ENCODE measurements at regions not wholly inside any gene's neighbourhood (a gene's known extent, or its start where the extent isn't known, plus 50 kb on each side); places are given as distances from the start of the nearest gene placed in this dataset.

- Mint-ChIP-seq H3K4me1 (peaks cover 6 to 7% (median 6%) of the 10 kb centered on the region in 3 donors), H3K27ac (no peak overlapping the region), H3K4me3 (no peak overlapping the region), H3K27me3 (peaks cover 0 to 3% (median 0%) of the 10 kb centered on the region in 3 donors), H3K9me3 (no peaks in the 10 kb centered on the region), H3K36me3 (no peaks in the 10 kb centered on the region)
- DNase-seq (no peak), ATAC-seq (ENCODE audit: low read depth in 2 of 2) (no peak)
Measured at GRCh38 chr5:61667525-61668218, 335.6 kb downstream of the ZSWIM6 start.

DNA sequence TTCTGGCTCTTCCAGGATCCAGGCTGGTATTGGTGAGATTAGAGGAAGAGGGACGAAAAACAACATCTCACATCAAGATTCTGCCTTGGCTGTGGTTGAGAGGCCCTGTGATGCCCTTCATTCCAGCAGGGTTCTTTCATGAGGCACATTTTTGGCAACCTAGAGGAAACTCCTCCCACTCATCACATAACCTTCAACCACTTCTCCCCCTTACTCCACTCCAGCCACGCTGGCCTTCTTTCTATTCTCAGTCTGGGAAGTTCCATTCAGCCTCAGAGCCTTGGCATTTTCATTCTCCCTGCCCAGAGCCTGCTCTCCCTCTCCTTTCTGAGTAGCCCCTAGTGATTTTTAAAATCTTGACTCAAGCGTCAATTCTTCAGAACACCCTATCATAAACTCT lies 337.5 kb downstream of the ZSWIM6 start:
- Mint-ChIP-seq H3K27me3 (no peaks in the 10 kb centered on the region), H3K36me3 (no peaks in the 10 kb centered on the region), H3K9me3 (no peaks in the 10 kb centered on the region), H3K27ac (no peak overlapping the region), H3K4me3 (no peak overlapping the region), H3K4me1 (peaks cover 23 to 25% (median 24%) of the 10 kb centered on the region in 3 donors)
- ATAC-seq (ENCODE audit: low read depth in 2 of 2) = no peak
- no peak for DNase-seq

- ATAC-seq (ENCODE audit: low read depth in 2 of 2) (no peak), DNase-seq (no peak)
- H3K27ac Mint-ChIP-seq = no peak overlapping the region
- peaks cover 27 to 34% (median 27%) of the 10 kb centered on the region in 3 donors for H3K4me1 Mint-ChIP-seq
- no peaks in the 10 kb centered on the region for H3K27me3 Mint-ChIP-seq
- H3K9me3 Mint-ChIP-seq = no peaks in the 10 kb centered on the region
- H3K4me3 Mint-ChIP-seq = no peak overlapping the region
- H3K36me3 Mint-ChIP-seq = no peaks in the 10 kb centered on the region
Measured at GRCh38 chr5:61670941-61671340, 338.9 kb downstream of the ZSWIM6 start.

DNA sequence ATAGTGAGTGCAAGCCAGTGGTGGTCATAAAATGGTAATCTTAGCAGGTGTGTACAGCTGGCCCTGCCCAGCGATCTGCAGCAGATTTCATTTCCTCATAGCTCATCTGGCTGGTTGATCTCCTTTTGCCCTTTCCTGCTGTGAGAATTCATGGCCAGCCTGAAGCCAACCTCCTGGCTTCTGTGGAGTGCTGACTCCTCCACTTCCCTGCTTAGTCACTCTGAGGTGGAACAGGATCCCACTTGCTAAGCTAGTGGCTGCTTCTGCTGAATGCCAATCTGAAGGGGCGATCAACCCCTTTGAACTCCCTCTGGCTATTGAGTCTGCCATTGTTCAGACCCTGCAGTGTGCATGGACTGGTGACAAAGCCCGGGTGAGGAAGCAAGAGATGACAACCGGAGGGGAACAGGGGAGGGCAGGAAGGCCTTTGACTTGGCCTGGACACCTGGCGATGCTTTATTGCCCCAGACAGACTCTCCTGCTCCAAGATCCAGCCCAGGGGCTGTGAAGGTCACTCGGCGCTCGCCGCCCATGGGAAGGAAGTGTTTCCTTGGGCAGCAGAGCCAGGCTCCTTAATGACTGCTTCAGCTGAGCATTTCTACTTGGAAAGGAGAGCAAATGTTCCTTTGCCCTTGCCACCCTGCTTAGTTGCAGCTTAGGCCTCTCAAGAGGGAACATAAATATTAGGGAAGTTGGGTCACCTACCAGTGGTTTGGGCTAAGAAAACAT lies 341.1 kb downstream of the ZSWIM6 start:
- Mint-ChIP-seq H3K4me3 (peak overlapping the region in 7 of 8 donors; percentile 0 to 68 (median 54)), H3K4me1 (peaks cover 27 to 34% (median 27%) of the 10 kb centered on the region in 3 donors), H3K27me3 (no peaks in the 10 kb centered on the region), H3K27ac (peak overlapping the region; percentile 9 to 89 (median 78)), H3K36me3 (no peaks in the 10 kb centered on the region), H3K9me3 (no peaks in the 10 kb centered on the region)
- DNase-seq (peak; percentile 23), ATAC-seq (ENCODE audit: low read depth in 2 of 2) (peak; percentile 84 to 87)

DNA sequence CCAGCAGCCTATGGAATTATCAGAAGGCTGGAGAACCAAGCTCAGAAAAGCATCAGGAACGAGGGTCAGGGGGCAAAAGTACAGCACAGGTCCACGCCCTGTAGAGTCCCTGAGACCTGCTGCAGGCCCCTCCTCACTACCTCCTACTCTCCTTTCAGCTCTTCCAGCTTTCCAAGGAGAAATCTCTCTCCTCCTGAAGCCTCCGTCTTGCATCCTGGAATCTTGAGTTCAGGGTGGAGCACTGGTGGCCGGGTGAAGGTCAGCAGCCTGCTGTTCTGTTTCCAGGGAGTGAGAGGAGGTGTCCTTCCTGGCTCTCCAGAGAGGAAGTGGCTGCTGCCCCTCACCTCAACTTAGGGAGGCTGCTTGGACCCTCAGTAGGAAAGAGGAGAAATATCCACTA lies 342.3 kb downstream of the ZSWIM6 start:
- peak overlapping the region in 3 of 6 donors; percentile 44 to 82 (median 72) for H3K27ac Mint-ChIP-seq
- no peaks in the 10 kb centered on the region for H3K9me3 Mint-ChIP-seq
- no peaks in the 10 kb centered on the region for H3K36me3 Mint-ChIP-seq
- peak overlapping the region in 2 of 8 donors; percentile 54 for H3K4me3 Mint-ChIP-seq
- no peak for DNase-seq
- ATAC-seq (ENCODE audit: low read depth in 2 of 2) = no peak
- no peaks in the 10 kb centered on the region for H3K27me3 Mint-ChIP-seq
- H3K4me1 Mint-ChIP-seq = peaks cover 27 to 34% (median 27%) of the 10 kb centered on the region in 3 donors

DNA sequence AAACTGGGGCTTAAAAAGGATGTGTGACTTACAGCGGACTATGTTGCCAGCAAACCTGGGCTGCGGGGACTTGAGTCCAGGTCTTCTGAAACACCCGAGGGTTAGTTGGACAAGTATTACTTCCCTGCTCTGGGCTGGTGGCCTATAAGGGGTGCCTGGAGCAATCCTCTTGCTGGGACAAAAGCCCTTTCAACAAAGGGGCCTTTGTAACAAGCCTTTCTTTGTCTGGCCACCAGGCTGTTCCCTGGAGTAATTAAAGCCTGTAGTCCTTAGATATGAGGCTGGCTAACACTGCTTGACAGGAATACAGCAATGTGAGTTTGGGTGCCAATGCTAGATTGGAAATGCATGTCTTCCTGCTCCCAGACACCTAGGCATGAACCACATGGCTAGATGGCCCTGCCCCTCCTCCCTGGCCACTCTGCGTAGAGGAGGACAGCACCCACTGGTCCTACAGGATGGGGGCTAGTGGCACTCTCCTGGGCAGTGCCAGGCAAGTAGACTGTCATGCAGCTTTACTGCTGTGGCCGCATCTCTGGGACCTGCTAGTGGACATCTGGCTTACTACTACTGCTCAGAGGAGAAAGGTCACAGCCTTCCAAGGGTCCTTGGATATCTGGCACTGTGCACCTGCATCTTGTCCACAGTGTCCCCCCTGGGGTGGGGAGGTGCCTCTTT lies 343.1 kb downstream of the ZSWIM6 start:
- Mint-ChIP-seq H3K27me3 (no peaks in the 10 kb centered on the region), H3K4me1 (peaks cover 27 to 34% (median 27%) of the 10 kb centered on the region in 3 donors), H3K4me3 (peak overlapping the region in 1 of 8 donors; percentile 9), H3K27ac (no peak overlapping the region), H3K36me3 (no peaks in the 10 kb centered on the region), H3K9me3 (no peaks in the 10 kb centered on the region)
- DNase-seq (no peak), ATAC-seq (ENCODE audit: low read depth in 2 of 2) (no peak)

DNA sequence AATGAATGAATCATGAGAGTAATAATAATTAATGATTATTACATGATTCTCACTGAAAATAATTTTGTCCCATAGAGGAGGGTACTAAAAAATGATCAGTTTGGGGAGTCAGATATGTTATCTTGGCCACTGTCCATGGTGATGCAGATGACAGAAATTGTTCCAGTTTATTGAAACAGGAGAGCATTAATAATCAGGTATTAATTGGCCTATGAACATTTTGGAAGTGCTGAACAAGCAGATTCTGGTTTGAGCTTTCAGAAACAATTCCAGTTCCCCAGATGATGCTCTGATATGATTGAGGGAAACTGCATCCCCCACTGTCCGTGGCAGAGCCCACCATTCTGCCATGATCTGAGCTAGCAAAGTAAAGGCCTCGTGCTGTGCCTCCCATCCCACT lies 345.2 kb downstream of the ZSWIM6 start:
- Mint-ChIP-seq H3K36me3 (no peaks in the 10 kb centered on the region), H3K4me1 (peaks cover 26 to 31% (median 26%) of the 10 kb centered on the region in 3 donors), H3K27me3 (peaks cover 0 to 4% (median 0%) of the 10 kb centered on the region in 3 donors), H3K9me3 (no peaks in the 10 kb centered on the region), H3K27ac (no peak overlapping the region), H3K4me3 (no peak overlapping the region)
- ATAC-seq (ENCODE audit: low read depth in 2 of 2) (no peak), DNase-seq (no peak)

GRCh38 chr5:61678966-61679365 lies 346.9 kb downstream of the ZSWIM6 start:
- peaks cover 9 to 14% (median 9%) of the 10 kb centered on the region in 3 donors for H3K4me1 Mint-ChIP-seq
- no peak overlapping the region for H3K4me3 Mint-ChIP-seq
- peaks cover 0 to 4% (median 0%) of the 10 kb centered on the region in 3 donors for H3K27me3 Mint-ChIP-seq
- no peak overlapping the region for H3K27ac Mint-ChIP-seq
- no peaks in the 10 kb centered on the region for H3K36me3 Mint-ChIP-seq
- ATAC-seq (ENCODE audit: low read depth in 2 of 2) = no peak
- no peak for DNase-seq
- no peaks in the 10 kb centered on the region for H3K9me3 Mint-ChIP-seq

- Mint-ChIP-seq H3K27ac (no peak overlapping the region), H3K36me3 (no peaks in the 10 kb centered on the region)
- ATAC-seq (ENCODE audit: low read depth in 2 of 2) = no peak
Measured at GRCh38 chr5:61679562-61679961, 347.5 kb downstream of the ZSWIM6 start.

DNA sequence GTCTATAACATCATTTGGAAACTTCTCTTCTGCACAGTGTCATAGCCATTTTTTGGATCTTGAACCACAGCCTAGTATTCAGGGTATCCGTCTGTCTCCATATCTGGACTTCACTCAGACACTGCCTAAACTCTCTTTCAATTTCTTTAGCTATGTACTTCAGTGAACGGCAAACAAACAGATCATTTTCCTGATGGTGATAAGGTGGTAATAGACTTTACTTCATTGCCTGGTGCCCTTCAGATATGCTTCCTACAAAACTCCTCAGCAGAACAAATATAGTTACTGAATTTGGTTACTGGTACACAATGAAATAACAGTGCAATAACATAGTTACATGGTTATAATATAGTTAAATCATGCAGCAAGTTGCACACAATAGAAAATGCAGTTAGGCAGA lies 348.2 kb downstream of the ZSWIM6 start:
- H3K36me3 Mint-ChIP-seq = no peaks in the 10 kb centered on the region
- no peak overlapping the region for H3K4me3 Mint-ChIP-seq
- peaks cover 0 to 8% (median 4%) of the 10 kb centered on the region in 3 donors for H3K27me3 Mint-ChIP-seq
- ATAC-seq (ENCODE audit: low read depth in 2 of 2) (no peak), DNase-seq (no peak)
- H3K4me1 Mint-ChIP-seq = peaks cover 0 to 2% (median 0%) of the 10 kb centered on the region in 3 donors
- H3K9me3 Mint-ChIP-seq = no peaks in the 10 kb centered on the region
- no peak overlapping the region for H3K27ac Mint-ChIP-seq

More at GRCh38 chr5:61679562-61679961, 347.5 kb downstream of the ZSWIM6 start:
- peaks cover 3 to 8% (median 3%) of the 10 kb centered on the region in 3 donors for H3K4me1 Mint-ChIP-seq
- peaks cover 0 to 5% (median 4%) of the 10 kb centered on the region in 3 donors for H3K27me3 Mint-ChIP-seq
- no peak for DNase-seq
- H3K4me3 Mint-ChIP-seq = no peak overlapping the region
- H3K9me3 Mint-ChIP-seq = no peaks in the 10 kb centered on the region

DNA sequence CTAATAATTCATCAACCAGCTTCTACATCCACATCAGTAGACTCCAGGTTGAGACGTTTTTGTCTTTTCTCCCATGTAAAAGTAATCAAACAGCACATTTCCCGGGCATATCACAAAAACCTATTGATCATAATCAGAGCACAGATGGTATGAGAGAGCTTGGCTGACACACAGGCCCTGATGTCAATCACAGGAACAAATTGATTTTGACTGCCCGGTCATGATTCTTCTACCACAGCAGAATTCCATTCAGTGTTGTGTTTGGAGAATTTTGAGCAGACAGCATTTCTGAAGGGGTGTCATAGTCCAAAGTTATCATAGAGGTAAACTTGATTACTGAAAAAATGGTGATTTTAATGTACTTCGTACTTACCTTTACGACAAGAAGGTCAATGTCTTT lies 351.1 kb downstream of the ZSWIM6 start:
- Mint-ChIP-seq H3K27ac (no peak overlapping the region), H3K9me3 (peaks cover 0 to 2% (median 0%) of the 10 kb centered on the region in 7 donors), H3K36me3 (no peaks in the 10 kb centered on the region), H3K27me3 (peaks cover 0 to 20% (median 20%) of the 10 kb centered on the region in 3 donors), H3K4me1 (no peaks in the 10 kb centered on the region), H3K4me3 (no peak overlapping the region)
- DNase-seq = no peak
- no peak for ATAC-seq (ENCODE audit: low read depth in 2 of 2)

- Mint-ChIP-seq H3K36me3 (no peaks in the 10 kb centered on the region), H3K4me3 (no peak overlapping the region), H3K27me3 (peaks cover 0 to 22% (median 20%) of the 10 kb centered on the region in 3 donors), H3K9me3 (peaks cover 0 to 2% (median 0%) of the 10 kb centered on the region in 7 donors), H3K4me1 (no peaks in the 10 kb centered on the region), H3K27ac (peak overlapping the region in 1 of 6 donors; percentile 20)
- DNase-seq (no peak), ATAC-seq (ENCODE audit: low read depth in 2 of 2) (no peak)
Measured at GRCh38 chr5:61683926-61684325, 351.9 kb downstream of the ZSWIM6 start.

DNA sequence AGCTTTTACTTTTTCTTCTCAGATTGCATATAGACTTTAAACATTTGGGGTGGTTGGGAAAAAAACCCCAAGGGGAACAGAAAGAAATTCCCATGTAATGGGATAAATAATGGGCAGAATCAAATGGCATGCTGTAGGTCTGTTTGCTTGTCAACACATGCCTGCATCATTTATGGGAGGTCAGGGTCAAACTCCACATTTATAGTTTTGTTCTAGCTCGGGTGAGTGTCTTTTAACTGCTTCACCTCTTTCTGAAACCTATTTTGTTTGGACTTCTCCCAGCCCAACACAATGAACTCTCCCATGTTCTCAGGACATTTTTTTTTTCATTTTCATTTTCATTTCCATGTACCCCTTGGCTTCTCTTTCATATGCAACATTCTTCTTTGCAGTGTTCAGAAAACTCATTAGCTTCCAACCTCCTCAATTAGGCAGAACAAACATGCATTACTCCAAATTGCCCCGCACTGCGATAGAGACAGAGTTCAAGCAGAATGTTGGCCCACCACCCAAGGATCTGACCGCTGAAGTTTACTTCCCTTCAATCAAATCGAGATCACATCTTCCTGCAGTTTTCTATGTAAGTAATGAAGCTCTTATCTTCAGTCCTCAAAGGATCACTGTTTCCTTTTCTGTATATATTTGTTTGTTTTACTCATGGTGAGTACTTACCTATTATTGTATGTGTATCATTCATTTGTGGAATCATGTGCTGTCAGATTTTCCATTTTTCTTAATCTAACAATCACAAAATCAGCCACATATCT lies 354.6 kb downstream of the ZSWIM6 start:
- ATAC-seq (ENCODE audit: low read depth in 2 of 2) (no peak), DNase-seq (no peak)
- no peaks in the 10 kb centered on the region for H3K4me1 Mint-ChIP-seq
- no peak overlapping the region for H3K4me3 Mint-ChIP-seq
- H3K27me3 Mint-ChIP-seq = peaks cover 0 to 27% (median 19%) of the 10 kb centered on the region in 3 donors
- H3K27ac Mint-ChIP-seq = peak overlapping the region in 1 of 6 donors; percentile 0
- no peaks in the 10 kb centered on the region for H3K36me3 Mint-ChIP-seq
- peaks cover 0 to 2% (median 0%) of the 10 kb centered on the region in 7 donors for H3K9me3 Mint-ChIP-seq

Data from naive B cell (primary cell).